KMS-11 (cell line): ENCODE measurements at regions not wholly inside any gene's neighbourhood (a gene's known extent, or its start where the extent isn't known, plus 50 kb on each side); places are given as distances from the start of the nearest gene placed in this dataset.

ENCODE experiments used
- H2AFZ ChIP-seq: fragments of 200-600 bp; sonication (generic); 2 replicates; pipeline ENCODE4 v1.6.1; 2016; ENCODE audit warnings: antibody characterized with exemption, mixed run types, low read depth
- H3K27ac ChIP-seq: fragments of 200-600 bp; sonication (generic); 2 replicates; pipeline ENCODE4 v1.6.1; 2016; ENCODE audit warnings: mild to moderate bottlenecking, mixed run types
- H3K27me3 ChIP-seq: fragments of 200-600 bp; sonication (generic); 2 replicates; pipeline ENCODE4 v1.6.1; 2017; ENCODE audit warnings: mild to moderate bottlenecking, low read depth, mixed run types, moderate library complexity; ENCODE audit not compliant: insufficient read depth
- H3K36me3 ChIP-seq: fragments of 200-600 bp; sonication (generic); 2 replicates; pipeline ENCODE4 v1.6.1; 2017; ENCODE audit warnings: mild to moderate bottlenecking, mixed run types; ENCODE audit not compliant: insufficient read depth
- H3K4me1 ChIP-seq: fragments of 200-600 bp; sonication (generic); 2 replicates; pipeline ENCODE4 v1.6.1; 2016; ENCODE audit warnings: mild to moderate bottlenecking, low read depth, mixed run types; ENCODE audit not compliant: poor library complexity, severe bottlenecking
- H3K4me2 ChIP-seq: fragments of 200-600 bp; sonication (generic); 2 replicates; pipeline ENCODE4 v1.7.0; 2016; ENCODE audit warnings: mild to moderate bottlenecking, mixed run types
- H3K4me3 ChIP-seq: fragments of 200-600 bp; sonication (generic); IDR thresholded peaks from 2 replicates; pipeline ENCODE4 v1.6.1; 2017; ENCODE audit warnings: low read depth, low read length, mixed read lengths; ENCODE audit not compliant: insufficient read depth
- H3K79me2 ChIP-seq: fragments of 200-600 bp; sonication (generic); 2 replicates; pipeline ENCODE4 v1.6.1; 2016; ENCODE audit warnings: low read depth, mixed run types; ENCODE audit not compliant: insufficient read depth
- H3K9ac ChIP-seq: fragments of 200-600 bp; sonication (generic); 2 replicates; pipeline ENCODE4 v1.6.1; 2016; ENCODE audit warnings: mild to moderate bottlenecking, mixed run types
- H4K20me1 ChIP-seq: fragments of 200-600 bp; sonication (generic); 2 replicates; pipeline ENCODE4 v1.6.1; 2016; ENCODE audit warnings: mild to moderate bottlenecking, mixed run types; ENCODE audit not compliant: insufficient read depth
- TF ChIP-seq, protein P1 (sequence below): fragments of 200-600 bp; sonication (generic); conservative IDR thresholded peaks from 2 replicates; pipeline ENCODE4 v1.6.1; 2017; ENCODE audit warnings: low read depth, mild to moderate bottlenecking, antibody characterized with exemption, low read length, moderate library complexity, mixed read lengths

DNA sequence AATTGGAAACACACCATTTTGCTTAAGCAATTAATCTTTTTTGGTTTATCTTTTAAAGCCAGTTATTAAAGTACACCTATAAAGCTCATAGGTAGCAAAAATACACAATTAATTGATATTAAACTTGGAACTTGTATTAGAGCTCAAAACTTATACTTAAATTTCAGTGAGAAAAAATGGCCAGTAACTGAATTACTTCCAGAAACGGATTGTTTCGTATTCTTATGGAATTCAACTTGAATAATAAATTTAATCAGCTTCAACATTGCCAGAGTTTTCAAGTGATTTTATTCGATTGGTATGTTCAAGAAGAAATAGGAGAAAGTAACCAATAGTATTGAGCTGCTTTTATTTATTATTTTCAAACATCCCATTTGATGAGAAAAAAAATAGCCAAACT lies 112.7 kb upstream of the PDE10A start:
- Histone ChIP-seq H3K27me3 (no peaks in the 10 kb centered on the region), H3K9ac (no peak overlapping the region), H3K4me3 (no peak overlapping the region), H3K36me3 (no peaks in the 10 kb centered on the region), H4K20me1 (no peaks in the 10 kb centered on the region), H2AFZ (no peak overlapping the region), H3K4me1 (no peaks in the 10 kb centered on the region), H3K27ac (no peak overlapping the region), H3K4me2 (no peak overlapping the region), H3K79me2 (no peaks in the 10 kb centered on the region)
- TF ChIP-seq, protein P1, sequence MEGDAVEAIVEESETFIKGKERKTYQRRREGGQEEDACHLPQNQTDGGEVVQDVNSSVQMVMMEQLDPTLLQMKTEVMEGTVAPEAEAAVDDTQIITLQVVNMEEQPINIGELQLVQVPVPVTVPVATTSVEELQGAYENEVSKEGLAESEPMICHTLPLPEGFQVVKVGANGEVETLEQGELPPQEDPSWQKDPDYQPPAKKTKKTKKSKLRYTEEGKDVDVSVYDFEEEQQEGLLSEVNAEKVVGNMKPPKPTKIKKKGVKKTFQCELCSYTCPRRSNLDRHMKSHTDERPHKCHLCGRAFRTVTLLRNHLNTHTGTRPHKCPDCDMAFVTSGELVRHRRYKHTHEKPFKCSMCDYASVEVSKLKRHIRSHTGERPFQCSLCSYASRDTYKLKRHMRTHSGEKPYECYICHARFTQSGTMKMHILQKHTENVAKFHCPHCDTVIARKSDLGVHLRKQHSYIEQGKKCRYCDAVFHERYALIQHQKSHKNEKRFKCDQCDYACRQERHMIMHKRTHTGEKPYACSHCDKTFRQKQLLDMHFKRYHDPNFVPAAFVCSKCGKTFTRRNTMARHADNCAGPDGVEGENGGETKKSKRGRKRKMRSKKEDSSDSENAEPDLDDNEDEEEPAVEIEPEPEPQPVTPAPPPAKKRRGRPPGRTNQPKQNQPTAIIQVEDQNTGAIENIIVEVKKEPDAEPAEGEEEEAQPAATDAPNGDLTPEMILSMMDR, result no peak

DNA sequence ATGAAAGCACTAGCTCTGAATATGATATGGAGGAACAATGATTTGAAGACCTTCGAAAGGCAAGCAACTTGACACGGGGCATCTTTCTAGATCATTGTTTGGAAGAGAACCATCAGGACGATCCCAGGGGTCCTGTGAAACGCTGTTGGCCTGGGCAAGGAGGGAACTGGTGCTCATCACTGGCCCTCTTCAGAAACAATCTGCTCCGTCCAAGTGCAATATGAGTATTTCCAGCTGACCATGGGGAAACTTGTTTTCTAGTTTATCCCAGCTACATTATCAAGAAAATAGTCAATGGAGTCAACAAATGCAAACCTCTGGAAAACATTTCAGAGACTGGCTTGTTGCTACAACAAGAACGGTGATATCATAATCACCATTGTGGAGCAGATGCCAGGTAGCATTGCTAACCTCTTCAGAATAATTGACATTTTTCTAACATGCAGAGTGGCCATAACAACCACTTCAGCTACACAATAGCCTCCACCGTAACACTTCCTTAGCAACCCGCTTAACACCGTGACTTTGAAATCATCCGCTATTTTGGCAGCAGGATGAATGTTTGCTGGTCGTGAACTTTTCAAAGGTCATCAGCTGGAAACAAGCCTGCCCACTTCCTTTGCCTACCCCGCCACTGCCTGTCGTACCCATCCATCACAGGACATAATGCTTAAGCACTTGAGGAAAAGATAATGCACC lies 112.0 kb upstream of the PDE10A start:
- H4K20me1 ChIP-seq, result no peaks in the 10 kb centered on the region
- H2AFZ ChIP-seq, result no peak overlapping the region
- TF ChIP-seq, protein P1, result no peak
- H3K36me3 ChIP-seq, result no peaks in the 10 kb centered on the region
- no peak overlapping the region for H3K9ac ChIP-seq
- no peak overlapping the region for H3K4me3 ChIP-seq
- no peak overlapping the region for H3K4me2 ChIP-seq
- no peak overlapping the region for H3K27ac ChIP-seq
- no peaks in the 10 kb centered on the region for H3K79me2 ChIP-seq
- no peaks in the 10 kb centered on the region for H3K27me3 ChIP-seq
- no peaks in the 10 kb centered on the region for H3K4me1 ChIP-seq

DNA sequence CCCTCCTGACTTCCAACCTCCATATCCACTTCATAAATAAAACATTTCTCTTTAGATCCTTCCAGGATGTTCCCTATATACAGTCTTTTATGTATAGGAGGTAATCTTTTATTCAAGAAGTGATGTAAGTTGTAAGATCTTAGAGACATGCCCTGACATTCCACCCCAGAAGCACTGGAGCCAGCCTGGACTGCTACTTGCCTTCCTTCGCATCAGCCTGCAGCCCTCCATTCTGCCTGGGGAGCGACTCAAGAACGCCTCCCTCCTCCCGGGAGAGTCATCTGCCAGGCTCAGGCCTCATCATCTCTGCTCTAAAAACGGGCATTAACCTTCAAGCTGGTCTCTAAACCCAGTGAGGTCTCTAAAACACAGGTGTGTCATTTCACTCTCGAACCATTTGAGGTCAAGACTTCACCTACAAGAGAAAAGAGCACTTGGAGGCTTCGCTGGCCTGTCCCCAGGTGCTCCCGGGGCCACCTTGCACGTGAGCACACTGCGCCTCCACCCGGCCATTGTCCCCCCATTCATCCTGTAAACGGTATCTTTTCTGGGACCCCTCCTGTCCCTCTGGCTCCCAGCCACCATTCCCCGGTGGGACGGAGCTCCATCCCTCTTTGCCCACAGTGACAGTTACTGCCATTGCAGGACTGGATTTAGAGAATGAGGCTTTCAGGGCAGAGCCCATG lies 107.5 kb upstream of the PDE10A start:
- H2AFZ ChIP-seq, result no peak overlapping the region

DNA sequence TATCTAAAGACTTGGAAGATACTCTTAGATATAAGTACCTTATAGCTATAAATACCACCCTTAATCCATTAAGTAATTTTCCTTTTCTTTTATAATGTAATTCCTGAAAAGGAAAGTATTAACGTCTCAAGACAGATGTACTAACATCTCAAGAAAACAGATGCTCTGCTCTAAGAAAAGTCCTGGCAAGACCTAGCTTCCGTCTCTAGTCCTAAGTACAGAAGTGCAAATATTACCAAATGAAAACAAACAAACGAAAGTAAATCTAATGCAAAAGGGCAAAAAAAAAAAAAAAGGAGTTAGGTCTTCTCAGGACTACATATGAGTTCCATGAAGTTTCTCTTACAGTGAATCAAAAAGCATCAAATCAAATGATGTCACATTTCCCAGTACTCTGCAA lies 106.8 kb upstream of the PDE10A start:
- H3K4me2 ChIP-seq, result no peak overlapping the region

More for the DNA sequence above, 107.5 kb upstream of the PDE10A start:
- Histone ChIP-seq H3K36me3 (no peaks in the 10 kb centered on the region), H3K4me3 (no peak overlapping the region), H3K4me1 (peaks cover 34% of the 10 kb centered on the region), H3K4me2 (no peak overlapping the region), H3K9ac (no peak overlapping the region), H3K27me3 (no peaks in the 10 kb centered on the region), H3K27ac (no peak overlapping the region), H4K20me1 (no peaks in the 10 kb centered on the region), H3K79me2 (no peaks in the 10 kb centered on the region)
- TF ChIP-seq, protein P1, result no peak

More for the DNA sequence above, 106.8 kb upstream of the PDE10A start:
- Histone ChIP-seq H3K27ac (no peak overlapping the region), H4K20me1 (no peaks in the 10 kb centered on the region), H3K27me3 (no peaks in the 10 kb centered on the region), H3K4me1 (peaks cover 34% of the 10 kb centered on the region), H3K79me2 (no peaks in the 10 kb centered on the region), H3K36me3 (no peaks in the 10 kb centered on the region), H3K9ac (no peak overlapping the region), H3K4me3 (no peak overlapping the region), H2AFZ (no peak overlapping the region)
- TF ChIP-seq, protein P1, result no peak
